GM12875 (cell line): ENCODE measurements at regions not wholly inside any gene's neighbourhood (a gene's known extent, or its start where the extent isn't known, plus 50 kb on each side); places are given as distances from the start of the nearest gene placed in this dataset.

Experiments used
- H3K4me3 ChIP-seq: one replicate; pipeline ENCODE4 v1.5.1; 2011; ENCODE audit warnings: low read depth, low read length, control low read depth
- CTCF ChIP-seq: IDR thresholded peaks from 2 replicates; pipeline ENCODE4 v1.5.1; 2011; ENCODE audit warnings: low read depth, mild to moderate bottlenecking, control low read depth, inconsistent platforms, low read length, moderate library complexity, borderline replicate concordance; ENCODE audit not compliant: insufficient read depth

GRCh38 chr6:154885214-154885613 is 109.9 kb upstream of the TIAM2 start:
- H3K4me3 ChIP-seq: no peak overlapping the region
- no peak for TF ChIP-seq CTCF

- TF ChIP-seq CTCF: no peak
- no peak overlapping the region for H3K4me3 ChIP-seq
These were observed 109.1 kb upstream of the TIAM2 start for GRCh38 chr6:154886016-154886415.

- no peak overlapping the region for H3K4me3 ChIP-seq
- no peak for TF ChIP-seq CTCF
These were observed 108.6 kb upstream of the TIAM2 start for GRCh38 chr6:154886471-154886870.

- H3K4me3 ChIP-seq: no peak overlapping the region
- TF ChIP-seq CTCF: no peak
These were observed 108.1 kb upstream of the TIAM2 start for GRCh38 chr6:154887051-154887450.

- no peak overlapping the region for H3K4me3 ChIP-seq
- TF ChIP-seq CTCF: no peak
These were observed 106.5 kb upstream of the TIAM2 start for GRCh38 chr6:154888421-154889295.

GRCh38 chr6:154890874-154891273 is 104.2 kb upstream of the TIAM2 start:
- H3K4me3 ChIP-seq: no peak overlapping the region
- no peak for TF ChIP-seq CTCF

- H3K4me3 ChIP-seq: no peak overlapping the region
- no peak for TF ChIP-seq CTCF
These were observed 103.2 kb upstream of the TIAM2 start for GRCh38 chr6:154891901-154892300.
